KMS-11 (cell line): ENCODE measurements at regions not wholly inside any gene's neighbourhood (a gene's known extent, or its start where the extent isn't known, plus 50 kb on each side); places are given as distances from the start of the nearest gene placed in this dataset.

Source experiments
- H2AFZ ChIP-seq: fragments of 200-600 bp; sonication (generic); 2 replicates; pipeline ENCODE4 v1.6.1; 2016; ENCODE audit warnings: antibody characterized with exemption, mixed run types, low read depth
- H3K27ac ChIP-seq: fragments of 200-600 bp; sonication (generic); 2 replicates; pipeline ENCODE4 v1.6.1; 2016; ENCODE audit warnings: mild to moderate bottlenecking, mixed run types
- H3K27me3 ChIP-seq: fragments of 200-600 bp; sonication (generic); 2 replicates; pipeline ENCODE4 v1.6.1; 2017; ENCODE audit warnings: mild to moderate bottlenecking, low read depth, mixed run types, moderate library complexity; ENCODE audit not compliant: insufficient read depth
- H3K36me3 ChIP-seq: fragments of 200-600 bp; sonication (generic); 2 replicates; pipeline ENCODE4 v1.6.1; 2017; ENCODE audit warnings: mild to moderate bottlenecking, mixed run types; ENCODE audit not compliant: insufficient read depth
- H3K4me1 ChIP-seq: fragments of 200-600 bp; sonication (generic); 2 replicates; pipeline ENCODE4 v1.6.1; 2016; ENCODE audit warnings: mild to moderate bottlenecking, low read depth, mixed run types; ENCODE audit not compliant: poor library complexity, severe bottlenecking
- H3K4me2 ChIP-seq: fragments of 200-600 bp; sonication (generic); 2 replicates; pipeline ENCODE4 v1.7.0; 2016; ENCODE audit warnings: mild to moderate bottlenecking, mixed run types
- H3K4me3 ChIP-seq: fragments of 200-600 bp; sonication (generic); IDR thresholded peaks from 2 replicates; pipeline ENCODE4 v1.6.1; 2017; ENCODE audit warnings: low read depth, low read length, mixed read lengths; ENCODE audit not compliant: insufficient read depth
- H3K79me2 ChIP-seq: fragments of 200-600 bp; sonication (generic); 2 replicates; pipeline ENCODE4 v1.6.1; 2016; ENCODE audit warnings: low read depth, mixed run types; ENCODE audit not compliant: insufficient read depth
- H3K9ac ChIP-seq: fragments of 200-600 bp; sonication (generic); 2 replicates; pipeline ENCODE4 v1.6.1; 2016; ENCODE audit warnings: mild to moderate bottlenecking, mixed run types
- H4K20me1 ChIP-seq: fragments of 200-600 bp; sonication (generic); 2 replicates; pipeline ENCODE4 v1.6.1; 2016; ENCODE audit warnings: mild to moderate bottlenecking, mixed run types; ENCODE audit not compliant: insufficient read depth
- TF ChIP-seq, protein P1 (sequence below): fragments of 200-600 bp; sonication (generic); conservative IDR thresholded peaks from 2 replicates; pipeline ENCODE4 v1.6.1; 2017; ENCODE audit warnings: low read depth, mild to moderate bottlenecking, antibody characterized with exemption, low read length, moderate library complexity, mixed read lengths

DNA sequence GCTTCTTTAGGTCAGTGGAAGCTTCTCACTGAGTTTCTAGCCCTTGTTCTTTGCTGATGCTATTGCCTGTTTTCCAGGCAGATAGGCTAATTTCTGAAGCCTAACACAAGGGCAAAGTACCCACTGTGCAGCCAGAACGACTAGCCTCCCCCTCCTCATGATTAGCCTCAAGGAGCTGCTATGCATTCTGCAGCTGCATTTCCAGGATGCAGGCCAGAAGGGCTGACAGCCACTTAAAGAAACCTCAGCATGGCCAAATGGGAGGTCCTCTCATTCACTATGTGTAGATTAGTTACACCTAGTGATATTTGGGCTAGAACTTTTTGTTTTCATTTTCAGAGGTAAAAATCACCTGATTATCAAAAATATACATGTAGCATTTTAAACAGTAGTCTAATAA, 216.0 kb downstream of the RAD51AP2 start:
- H3K4me2 ChIP-seq, result no peak overlapping the region
- no peaks in the 10 kb centered on the region for H4K20me1 ChIP-seq
- H3K79me2 ChIP-seq, result no peaks in the 10 kb centered on the region
- no peak overlapping the region for H3K27ac ChIP-seq
- TF ChIP-seq, protein P1, sequence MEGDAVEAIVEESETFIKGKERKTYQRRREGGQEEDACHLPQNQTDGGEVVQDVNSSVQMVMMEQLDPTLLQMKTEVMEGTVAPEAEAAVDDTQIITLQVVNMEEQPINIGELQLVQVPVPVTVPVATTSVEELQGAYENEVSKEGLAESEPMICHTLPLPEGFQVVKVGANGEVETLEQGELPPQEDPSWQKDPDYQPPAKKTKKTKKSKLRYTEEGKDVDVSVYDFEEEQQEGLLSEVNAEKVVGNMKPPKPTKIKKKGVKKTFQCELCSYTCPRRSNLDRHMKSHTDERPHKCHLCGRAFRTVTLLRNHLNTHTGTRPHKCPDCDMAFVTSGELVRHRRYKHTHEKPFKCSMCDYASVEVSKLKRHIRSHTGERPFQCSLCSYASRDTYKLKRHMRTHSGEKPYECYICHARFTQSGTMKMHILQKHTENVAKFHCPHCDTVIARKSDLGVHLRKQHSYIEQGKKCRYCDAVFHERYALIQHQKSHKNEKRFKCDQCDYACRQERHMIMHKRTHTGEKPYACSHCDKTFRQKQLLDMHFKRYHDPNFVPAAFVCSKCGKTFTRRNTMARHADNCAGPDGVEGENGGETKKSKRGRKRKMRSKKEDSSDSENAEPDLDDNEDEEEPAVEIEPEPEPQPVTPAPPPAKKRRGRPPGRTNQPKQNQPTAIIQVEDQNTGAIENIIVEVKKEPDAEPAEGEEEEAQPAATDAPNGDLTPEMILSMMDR, result no peak
- no peak overlapping the region for H3K4me3 ChIP-seq
- no peaks in the 10 kb centered on the region for H3K27me3 ChIP-seq
- no peaks in the 10 kb centered on the region for H3K36me3 ChIP-seq
- peaks cover 5% of the 10 kb centered on the region for H3K4me1 ChIP-seq
- H3K9ac ChIP-seq, result no peak overlapping the region
- no peak overlapping the region for H2AFZ ChIP-seq

DNA sequence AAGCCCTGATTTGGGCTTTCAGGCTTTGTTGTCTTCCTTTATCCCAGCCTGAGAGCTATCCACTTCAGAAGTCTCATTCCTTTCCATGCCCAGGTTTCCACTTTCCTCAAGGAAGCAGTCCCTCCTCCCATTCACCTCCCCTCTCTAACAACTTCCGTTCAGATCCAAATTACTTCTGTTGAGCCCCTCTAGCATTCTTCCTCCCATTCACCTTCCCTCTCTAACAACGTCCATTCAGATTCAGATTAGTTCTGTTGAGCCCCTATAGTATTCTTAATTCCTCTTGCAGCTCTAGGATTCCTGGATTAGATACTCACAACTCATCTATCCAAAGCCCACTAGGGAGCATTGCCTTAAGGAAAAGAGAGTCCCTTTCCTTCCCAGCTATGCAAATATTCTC, 216.8 kb downstream of the RAD51AP2 start:
- peaks cover 5% of the 10 kb centered on the region for H3K4me1 ChIP-seq
- H3K9ac ChIP-seq, result no peak overlapping the region
- no peak overlapping the region for H2AFZ ChIP-seq

DNA sequence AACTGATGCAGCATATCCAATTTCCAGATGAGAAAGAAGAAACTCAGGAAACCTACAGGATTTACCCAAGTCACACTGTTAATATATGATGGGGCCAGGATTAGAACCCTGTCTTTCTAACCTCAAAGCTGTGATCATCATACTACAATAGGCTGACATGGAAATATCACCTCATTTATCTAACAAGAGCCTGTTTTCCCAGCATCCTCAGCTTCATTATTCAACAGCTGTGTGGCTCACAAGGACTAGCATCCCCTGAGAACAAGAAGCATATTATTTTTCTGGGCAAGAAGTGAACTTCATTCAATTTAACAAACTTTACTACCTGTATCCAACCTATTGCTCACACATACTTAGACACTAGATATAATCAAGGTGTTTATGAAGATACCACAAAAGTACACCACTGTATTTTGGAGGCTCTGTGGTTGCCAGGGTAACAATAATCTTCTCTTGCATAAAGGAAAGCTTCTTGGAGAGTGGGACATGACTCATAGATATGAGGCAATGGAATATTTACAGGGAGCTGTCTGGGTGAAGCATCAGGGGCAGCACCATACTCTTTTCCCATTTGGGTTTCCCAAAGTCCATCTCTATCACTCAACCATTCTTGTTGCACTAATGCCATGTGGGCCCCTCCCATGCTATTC, 218.2 kb downstream of the RAD51AP2 start:
- H4K20me1 ChIP-seq, result no peaks in the 10 kb centered on the region
- no peak overlapping the region for H3K27ac ChIP-seq
- peaks cover 5% of the 10 kb centered on the region for H3K4me1 ChIP-seq
- no peak overlapping the region for H3K4me3 ChIP-seq
- TF ChIP-seq, protein P1, result no peak
- H3K9ac ChIP-seq, result no peak overlapping the region
- no peaks in the 10 kb centered on the region for H3K79me2 ChIP-seq
- H3K4me2 ChIP-seq, result no peak overlapping the region
- H2AFZ ChIP-seq, result no peak overlapping the region
- no peaks in the 10 kb centered on the region for H3K27me3 ChIP-seq
- no peaks in the 10 kb centered on the region for H3K36me3 ChIP-seq

More for the DNA sequence above, 216.8 kb downstream of the RAD51AP2 start:
- Histone ChIP-seq H3K79me2 (no peaks in the 10 kb centered on the region), H4K20me1 (no peaks in the 10 kb centered on the region), H3K27me3 (no peaks in the 10 kb centered on the region), H3K4me2 (no peak overlapping the region), H3K27ac (no peak overlapping the region), H3K4me3 (no peak overlapping the region), H3K36me3 (no peaks in the 10 kb centered on the region)
- TF ChIP-seq, protein P1, result no peak

DNA sequence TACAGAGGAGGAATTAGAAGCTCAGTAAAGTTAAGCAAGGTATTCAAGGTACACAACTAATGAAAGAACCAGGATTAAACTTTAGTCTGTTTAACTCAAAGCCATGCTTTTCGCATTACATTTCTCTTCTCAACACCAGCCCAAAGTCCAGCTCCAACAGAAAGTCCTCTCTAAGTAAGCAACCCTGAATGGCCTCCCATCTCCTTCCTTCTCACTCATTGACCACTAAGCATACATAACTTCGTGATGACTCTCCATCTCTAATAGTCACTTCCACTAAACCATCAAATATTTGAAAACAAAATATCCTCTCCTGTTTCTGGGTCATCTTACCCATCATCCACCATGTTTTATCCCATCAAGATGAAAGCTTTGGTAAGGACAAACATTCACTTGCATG, 219.8 kb downstream of the RAD51AP2 start:
- peaks cover 5% of the 10 kb centered on the region for H3K4me1 ChIP-seq
- no peak overlapping the region for H2AFZ ChIP-seq
- no peak overlapping the region for H3K9ac ChIP-seq
- no peak overlapping the region for H3K27ac ChIP-seq
- H3K27me3 ChIP-seq, result no peaks in the 10 kb centered on the region
- TF ChIP-seq, protein P1, result no peak
- H3K4me2 ChIP-seq, result no peak overlapping the region
- H3K4me3 ChIP-seq, result no peak overlapping the region
- no peaks in the 10 kb centered on the region for H4K20me1 ChIP-seq
- no peaks in the 10 kb centered on the region for H3K79me2 ChIP-seq
- no peaks in the 10 kb centered on the region for H3K36me3 ChIP-seq
